ENCODE measurements at regions not wholly inside any gene's neighbourhood (a gene's known extent, or its start where the extent isn't known, plus 50 kb on each side); places are given as distances from the start of the nearest gene placed in this dataset.
"Not testable (repeated sequence)": the region's sequence is repeated elsewhere in the genome, so short reads cannot be mapped to it uniquely, and the experiment has no call there.

GRCh38 chr7:57740126-57740525, 290.1 kb downstream of the ZNF716 start:
- not testable (repeated sequence) for H3K4me3 ChIP-seq (ENCODE audit: low read depth, low read length); H3K79me1 ChIP-seq (ENCODE audit: low read length); H4K12ac ChIP-seq (ENCODE audit: low read depth, low read length); H3K23ac ChIP-seq (ENCODE audit: low read length); H3K4ac ChIP-seq (ENCODE audit: low read depth, low read length); H3K36me3 ChIP-seq (ENCODE audit: control insufficient read depth in 1 of 2, insufficient read depth in 2 of 2, low read length in 2 of 2); H3K9ac ChIP-seq (ENCODE audit: low read length); H3K4me1 ChIP-seq (ENCODE audit: control insufficient read depth in 1 of 2, insufficient read depth in 2 of 2, low read length in 2 of 2); H3K9me3 ChIP-seq (ENCODE audit: insufficient read depth, low read depth, low read length); H2AFZ ChIP-seq (ENCODE audit: insufficient read depth, low read length, poor library complexity); H3K79me2 ChIP-seq (ENCODE audit: control insufficient read depth, insufficient read depth, low read length, poor library complexity); H4K91ac ChIP-seq (ENCODE audit: low read depth, low read length); H3K4me2 ChIP-seq (ENCODE audit: low read length); H3K27me3 ChIP-seq (ENCODE audit: insufficient read depth, low read length); H3K18ac ChIP-seq (ENCODE audit: low read length); H4K8ac ChIP-seq (ENCODE audit: low read depth, low read length); H2BK12ac ChIP-seq (ENCODE audit: low read length); H2BK120ac ChIP-seq (ENCODE audit: insufficient read depth, low read length, poor library complexity); H3K14ac ChIP-seq (ENCODE audit: low read length); H2BK5ac ChIP-seq (ENCODE audit: low read depth, low read length, poor library complexity); H2AK5ac ChIP-seq (ENCODE audit: low read length); H3K27ac ChIP-seq (ENCODE audit: low read depth, low read length)
- DNase-seq, result peak; percentile 50 to 73
- WGBS (ENCODE audit: extremely low coverage, insufficient coverage, insufficient read length), result no CpG with 5 or more reads among the region's 3 CpGs

- no peak overlapping the region for H4K12ac ChIP-seq (ENCODE audit: low read depth, low read length)
- DNase-seq, result no peak
- no peaks in the 10 kb centered on the region for H3K4me1 ChIP-seq (ENCODE audit: control insufficient read depth in 1 of 2, insufficient read depth in 2 of 2, low read length in 2 of 2)
- no peak overlapping the region for H4K91ac ChIP-seq (ENCODE audit: low read depth, low read length)
- no peaks in the 10 kb centered on the region for H3K79me1 ChIP-seq (ENCODE audit: low read length)
- H3K18ac ChIP-seq (ENCODE audit: low read length), result no peak overlapping the region
- H3K79me2 ChIP-seq (ENCODE audit: control insufficient read depth, insufficient read depth, low read length, poor library complexity), result no peaks in the 10 kb centered on the region
- H3K36me3 ChIP-seq (ENCODE audit: control insufficient read depth in 1 of 2, insufficient read depth in 2 of 2, low read length in 2 of 2), result no peaks in the 10 kb centered on the region
- no peak overlapping the region for H3K4ac ChIP-seq (ENCODE audit: low read depth, low read length)
- H3K4me3 ChIP-seq (ENCODE audit: low read depth, low read length), result no peak overlapping the region
- no peak overlapping the region for H3K9ac ChIP-seq (ENCODE audit: low read length)
- H3K27me3 ChIP-seq (ENCODE audit: insufficient read depth, low read length), result no peaks in the 10 kb centered on the region
- no peak overlapping the region for H3K23ac ChIP-seq (ENCODE audit: low read length)
- H3K14ac ChIP-seq (ENCODE audit: low read length), result no peak overlapping the region
- H2AFZ ChIP-seq (ENCODE audit: insufficient read depth, low read length, poor library complexity), result no peak overlapping the region
- H4K8ac ChIP-seq (ENCODE audit: low read depth, low read length), result no peak overlapping the region
- no peak overlapping the region for H3K4me2 ChIP-seq (ENCODE audit: low read length)
- H3K9me3 ChIP-seq (ENCODE audit: insufficient read depth, low read depth, low read length), result peaks cover 56% of the 10 kb centered on the region
- H2AK5ac ChIP-seq (ENCODE audit: low read length), result no peak overlapping the region
- H2BK5ac ChIP-seq (ENCODE audit: low read depth, low read length, poor library complexity), result no peak overlapping the region
- no CpG with 5 or more reads among the region's 5 CpGs for WGBS (ENCODE audit: extremely low coverage, insufficient coverage, insufficient read length)
- H3K27ac ChIP-seq (ENCODE audit: low read depth, low read length), result no peak overlapping the region
- no peak overlapping the region for H2BK120ac ChIP-seq (ENCODE audit: insufficient read depth, low read length, poor library complexity)
- no peak overlapping the region for H2BK12ac ChIP-seq (ENCODE audit: low read length)
Observed at GRCh38 chr7:57769131-57769530, 319.2 kb downstream of the ZNF716 start.

GRCh38 chr7:57769958-57770357, 320.0 kb downstream of the ZNF716 start:
- no peak overlapping the region for H2BK120ac ChIP-seq (ENCODE audit: insufficient read depth, low read length, poor library complexity)
- H3K4me1 ChIP-seq (ENCODE audit: control insufficient read depth in 1 of 2, insufficient read depth in 2 of 2, low read length in 2 of 2), result no peaks in the 10 kb centered on the region
- peaks cover 59% of the 10 kb centered on the region for H3K9me3 ChIP-seq (ENCODE audit: insufficient read depth, low read depth, low read length)
- no peak overlapping the region for H2BK12ac ChIP-seq (ENCODE audit: low read length)
- H3K36me3 ChIP-seq (ENCODE audit: control insufficient read depth in 1 of 2, insufficient read depth in 2 of 2, low read length in 2 of 2), result no peaks in the 10 kb centered on the region
- no peak overlapping the region for H3K9ac ChIP-seq (ENCODE audit: low read length)
- no peak overlapping the region for H2BK5ac ChIP-seq (ENCODE audit: low read depth, low read length, poor library complexity)
- no peak overlapping the region for H3K4me2 ChIP-seq (ENCODE audit: low read length)
- no peaks in the 10 kb centered on the region for H3K79me2 ChIP-seq (ENCODE audit: control insufficient read depth, insufficient read depth, low read length, poor library complexity)
- H3K4ac ChIP-seq (ENCODE audit: low read depth, low read length), result no peak overlapping the region
- no peak overlapping the region for H3K27ac ChIP-seq (ENCODE audit: low read depth, low read length)
- H3K23ac ChIP-seq (ENCODE audit: low read length), result no peak overlapping the region
- H4K12ac ChIP-seq (ENCODE audit: low read depth, low read length), result no peak overlapping the region
- H2AK5ac ChIP-seq (ENCODE audit: low read length), result no peak overlapping the region
- no peaks in the 10 kb centered on the region for H3K27me3 ChIP-seq (ENCODE audit: insufficient read depth, low read length)
- no peak overlapping the region for H3K14ac ChIP-seq (ENCODE audit: low read length)
- no peak overlapping the region for H3K18ac ChIP-seq (ENCODE audit: low read length)
- H4K8ac ChIP-seq (ENCODE audit: low read depth, low read length), result no peak overlapping the region
- H3K4me3 ChIP-seq (ENCODE audit: low read depth, low read length), result no peak overlapping the region
- DNase-seq, result no peak
- H4K91ac ChIP-seq (ENCODE audit: low read depth, low read length), result no peak overlapping the region
- no peak overlapping the region for H2AFZ ChIP-seq (ENCODE audit: insufficient read depth, low read length, poor library complexity)
- no peaks in the 10 kb centered on the region for H3K79me1 ChIP-seq (ENCODE audit: low read length)
- no CpG with 5 or more reads among the region's 24 CpGs for WGBS (ENCODE audit: extremely low coverage, insufficient coverage, insufficient read length)

GRCh38 chr7:57772126-57772924, 322.3 kb downstream of the ZNF716 start:
- H2BK5ac ChIP-seq (ENCODE audit: low read depth, low read length, poor library complexity), result no peak overlapping the region
- no peaks in the 10 kb centered on the region for H3K4me1 ChIP-seq (ENCODE audit: control insufficient read depth in 1 of 2, insufficient read depth in 2 of 2, low read length in 2 of 2)
- no peak overlapping the region for H3K4me2 ChIP-seq (ENCODE audit: low read length)
- no peak overlapping the region for H3K14ac ChIP-seq (ENCODE audit: low read length)
- H4K91ac ChIP-seq (ENCODE audit: low read depth, low read length), result no peak overlapping the region
- H3K79me1 ChIP-seq (ENCODE audit: low read length), result no peaks in the 10 kb centered on the region
- no peaks in the 10 kb centered on the region for H3K36me3 ChIP-seq (ENCODE audit: control insufficient read depth in 1 of 2, insufficient read depth in 2 of 2, low read length in 2 of 2)
- peaks cover 79% of the 10 kb centered on the region for H3K9me3 ChIP-seq (ENCODE audit: insufficient read depth, low read depth, low read length)
- no peak overlapping the region for H3K4me3 ChIP-seq (ENCODE audit: low read depth, low read length)
- no peak overlapping the region for H2BK12ac ChIP-seq (ENCODE audit: low read length)
- H3K27me3 ChIP-seq (ENCODE audit: insufficient read depth, low read length), result no peaks in the 10 kb centered on the region
- H3K4ac ChIP-seq (ENCODE audit: low read depth, low read length), result no peak overlapping the region
- no peak overlapping the region for H3K18ac ChIP-seq (ENCODE audit: low read length)
- WGBS (ENCODE audit: extremely low coverage, insufficient coverage, insufficient read length), result no CpG with 5 or more reads among the region's 42 CpGs
- H3K9ac ChIP-seq (ENCODE audit: low read length), result no peak overlapping the region
- H3K27ac ChIP-seq (ENCODE audit: low read depth, low read length), result no peak overlapping the region
- DNase-seq, result no peak
- no peak overlapping the region for H2AFZ ChIP-seq (ENCODE audit: insufficient read depth, low read length, poor library complexity)
- no peak overlapping the region for H3K23ac ChIP-seq (ENCODE audit: low read length)
- no peak overlapping the region for H2BK120ac ChIP-seq (ENCODE audit: insufficient read depth, low read length, poor library complexity)
- no peak overlapping the region for H4K12ac ChIP-seq (ENCODE audit: low read depth, low read length)
- H4K8ac ChIP-seq (ENCODE audit: low read depth, low read length), result no peak overlapping the region
- H2AK5ac ChIP-seq (ENCODE audit: low read length), result no peak overlapping the region
- H3K79me2 ChIP-seq (ENCODE audit: control insufficient read depth, insufficient read depth, low read length, poor library complexity), result no peaks in the 10 kb centered on the region

Data from trophoblast cell (in vitro differentiated cells and primary cell).